ENCODE measurements at regions not wholly inside any gene's neighbourhood (a gene's known extent, or its start where the extent isn't known, plus 50 kb on each side); places are given as distances from the start of the nearest gene placed in this dataset.

DNA sequence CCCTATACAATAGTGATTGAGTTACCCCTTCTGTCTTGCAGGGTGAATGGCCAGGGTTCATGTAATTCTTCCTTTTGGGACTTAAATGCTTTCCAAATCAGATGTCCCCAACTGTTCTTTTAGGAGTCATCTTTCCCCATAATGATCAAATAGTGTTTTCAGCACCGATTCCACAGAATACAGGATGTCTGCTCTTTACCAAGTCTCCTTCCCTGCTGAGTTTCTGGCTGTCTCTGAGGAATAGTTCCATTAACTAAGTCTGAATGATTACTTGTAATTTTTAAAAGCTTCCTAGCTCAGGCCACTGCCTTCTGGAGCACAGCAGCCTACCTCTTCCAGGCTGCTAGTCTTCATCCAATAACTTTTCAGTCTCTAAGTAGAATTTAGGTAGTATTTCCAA is 630.7 kb upstream of the ZNF608 start:
- no peak for TF ChIP-seq CTCF (IDR thresholded peaks at IDR 0.05)
- TF ChIP-seq EZH2 (IDR thresholded peaks at IDR 0.05), result no peak
- no peak for TF ChIP-seq EZH2phosphoT487 (IDR thresholded peaks at IDR 0.05)
